NB4 (cell line): ENCODE measurements at regions not wholly inside any gene's neighbourhood (a gene's known extent, or its start where the extent isn't known, plus 50 kb on each side); places are given as distances from the start of the nearest gene placed in this dataset.

Source experiments
- POLR2A ChIP-seq: IDR thresholded peaks from 2 replicates; pipeline ENCODE4 v1.6.1; 2011; ENCODE audit warnings: mild to moderate bottlenecking; ENCODE audit not compliant: insufficient read length; ENCODE audit errors: extremely low read depth
- TF ChIP-seq, protein P1 (sequence below): IDR thresholded peaks from one replicate; pipeline ENCODE4 v1.5.1; 2012; ENCODE audit warnings: low read depth, low read length

DNA sequence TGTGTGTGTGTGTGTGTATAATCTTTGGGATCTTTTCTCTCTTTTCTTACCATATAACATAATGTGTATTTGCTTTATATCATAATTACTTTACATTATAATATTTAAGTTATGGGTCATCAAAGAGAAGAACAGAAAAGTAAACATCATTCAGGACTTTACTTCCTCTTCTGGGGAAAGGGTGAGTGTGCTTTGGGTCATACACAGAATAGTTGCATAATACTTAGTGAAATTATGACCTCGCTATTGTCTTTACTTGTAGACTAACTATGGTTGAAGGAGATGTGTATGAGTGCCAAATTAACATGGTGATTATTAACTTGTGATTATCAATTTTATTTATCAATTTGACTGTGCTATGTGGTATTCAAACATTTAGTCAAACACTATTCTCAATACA lies 1086.9 kb downstream of the DIPK2A start:
- no peak for TF ChIP-seq POLR2A
- TF ChIP-seq, protein P1, sequence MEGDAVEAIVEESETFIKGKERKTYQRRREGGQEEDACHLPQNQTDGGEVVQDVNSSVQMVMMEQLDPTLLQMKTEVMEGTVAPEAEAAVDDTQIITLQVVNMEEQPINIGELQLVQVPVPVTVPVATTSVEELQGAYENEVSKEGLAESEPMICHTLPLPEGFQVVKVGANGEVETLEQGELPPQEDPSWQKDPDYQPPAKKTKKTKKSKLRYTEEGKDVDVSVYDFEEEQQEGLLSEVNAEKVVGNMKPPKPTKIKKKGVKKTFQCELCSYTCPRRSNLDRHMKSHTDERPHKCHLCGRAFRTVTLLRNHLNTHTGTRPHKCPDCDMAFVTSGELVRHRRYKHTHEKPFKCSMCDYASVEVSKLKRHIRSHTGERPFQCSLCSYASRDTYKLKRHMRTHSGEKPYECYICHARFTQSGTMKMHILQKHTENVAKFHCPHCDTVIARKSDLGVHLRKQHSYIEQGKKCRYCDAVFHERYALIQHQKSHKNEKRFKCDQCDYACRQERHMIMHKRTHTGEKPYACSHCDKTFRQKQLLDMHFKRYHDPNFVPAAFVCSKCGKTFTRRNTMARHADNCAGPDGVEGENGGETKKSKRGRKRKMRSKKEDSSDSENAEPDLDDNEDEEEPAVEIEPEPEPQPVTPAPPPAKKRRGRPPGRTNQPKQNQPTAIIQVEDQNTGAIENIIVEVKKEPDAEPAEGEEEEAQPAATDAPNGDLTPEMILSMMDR, result no peak
